Mesenchymal stem cell (in vitro differentiated cells and primary cell): ENCODE measurements at regions not wholly inside any gene's neighbourhood (a gene's known extent, or its start where the extent isn't known, plus 50 kb on each side); places are given as distances from the start of the nearest gene placed in this dataset.
A peak's percentile ranks its signal among the peaks of the same experiment; 100 is the strongest.

ENCODE experiments used
- DNase-seq: peaks from one replicate; pipeline ENCODE4 v3.0.0-alpha.2; 2013
- H2AFZ ChIP-seq: one replicate; pipeline ENCODE4 v1.6.1; 2013; ENCODE audit warnings: low read depth, mild to moderate bottlenecking, control low read depth, inconsistent platforms, low read length, moderate library complexity
- H2AK5ac ChIP-seq: 2 replicates; pipeline ENCODE4 v1.6.1; 2013; ENCODE audit warnings: low read length, moderate library complexity, mild to moderate bottlenecking, inconsistent platforms; ENCODE audit not compliant: severe bottlenecking
- H2BK120ac ChIP-seq: one replicate; pipeline ENCODE4 v1.6.1; 2013; ENCODE audit warnings: low read depth, mild to moderate bottlenecking, inconsistent platforms, low read length, moderate library complexity
- H2BK12ac ChIP-seq, 2 experiments: one replicate each; pipeline ENCODE4 v1.6.1; 2013; ENCODE audit warnings: inconsistent platforms in 2 of 2, low read length in 2 of 2, mild to moderate bottlenecking in 2 of 2, moderate library complexity in 2 of 2, control low read depth in 1 of 2
- H2BK15ac ChIP-seq: one replicate; pipeline ENCODE4 v1.6.1; 2013; ENCODE audit warnings: mild to moderate bottlenecking, low read depth, inconsistent platforms; ENCODE audit not compliant: poor library complexity, severe bottlenecking
- H2BK5ac ChIP-seq: 2 replicates; pipeline ENCODE4 v1.6.1; 2013; ENCODE audit warnings: low read depth, mild to moderate bottlenecking, low read length, control low read depth, inconsistent platforms; ENCODE audit not compliant: poor library complexity, severe bottlenecking
- H3K14ac ChIP-seq, 2 experiments: one replicate each; pipeline ENCODE4 v1.6.1; 2013; ENCODE audit warnings: inconsistent platforms in 2 of 2, low read length in 2 of 2, control low read depth in 1 of 2, mild to moderate bottlenecking in 1 of 2, moderate library complexity in 1 of 2
- H3K18ac ChIP-seq, 2 experiments: one replicate each; pipeline ENCODE4 v1.6.1; 2013; ENCODE audit warnings: inconsistent platforms in 2 of 2, low read length in 2 of 2, control low read depth in 1 of 2, low read depth in 1 of 2, mild to moderate bottlenecking in 1 of 2
- H3K23ac ChIP-seq, 2 experiments: one replicate each; pipeline ENCODE4 v1.6.1; 2013; ENCODE audit warnings: inconsistent platforms in 2 of 2, low read length in 2 of 2, mild to moderate bottlenecking in 2 of 2, moderate library complexity in 2 of 2, control low read depth in 1 of 2
- H3K27ac ChIP-seq: 2 replicates; pipeline ENCODE4 v1.5.1; 2013; ENCODE audit warnings: mild to moderate bottlenecking, moderate library complexity, low read length, control low read depth, inconsistent platforms; ENCODE audit not compliant: poor library complexity, severe bottlenecking
- H3K27me3 ChIP-seq, 2 experiments: 2 replicates each; pipeline versions ENCODE4 v1.6.1 to v1.7.0; 2013; ENCODE audit warnings: low read length in 2 of 2, mild to moderate bottlenecking in 2 of 2, moderate library complexity in 2 of 2, control low read depth in 1 of 2, inconsistent platforms in 1 of 2; ENCODE audit not compliant: control insufficient read depth in 1 of 2, insufficient read depth in 1 of 2
- H3K36me3 ChIP-seq, 2 experiments: 2 replicates each; pipeline versions ENCODE4 v1.6.1 to v1.7.0; 2013; ENCODE audit warnings: low read length in 2 of 2, control low read depth in 1 of 2, inconsistent platforms in 1 of 2, low read depth in 1 of 2, mild to moderate bottlenecking in 1 of 2; ENCODE audit not compliant: insufficient read depth in 2 of 2, control insufficient read depth in 1 of 2
- H3K4ac ChIP-seq, 2 experiments: one replicate each; pipeline ENCODE4 v1.6.1; 2013; ENCODE audit warnings: inconsistent platforms in 2 of 2, low read length in 2 of 2, mild to moderate bottlenecking in 2 of 2, moderate library complexity in 2 of 2, control low read depth in 1 of 2, low read depth in 1 of 2
- H3K4me1 ChIP-seq: 2 replicates; pipeline ENCODE4 v1.6.1; 2013; ENCODE audit warnings: low read depth, low read length, control low read depth; ENCODE audit not compliant: control insufficient read depth, insufficient read depth
- H3K4me2 ChIP-seq: 2 replicates; pipeline ENCODE4 v1.6.1; 2013; ENCODE audit warnings: low read length, mild to moderate bottlenecking, inconsistent platforms; ENCODE audit not compliant: poor library complexity, severe bottlenecking
- H3K4me3 ChIP-seq, 2 experiments: 2 replicates each; pipeline versions ENCODE4 v1.5.1 to v1.7.0; 2013; ENCODE audit warnings: low read length in 2 of 2, mild to moderate bottlenecking in 2 of 2, control low read depth in 1 of 2, low read depth in 1 of 2; ENCODE audit not compliant: insufficient read depth in 1 of 2
- H3K79me1 ChIP-seq: replicated peaks from 2 replicates; pipeline ENCODE4 v1.6.1; 2013; ENCODE audit warnings: mild to moderate bottlenecking, control low read depth, low read length, inconsistent platforms; ENCODE audit not compliant: poor library complexity, severe bottlenecking
- H3K9ac ChIP-seq: 2 replicates; pipeline ENCODE4 v1.7.0; 2013; ENCODE audit warnings: mild to moderate bottlenecking, low read length, moderate library complexity
- H3K9me3 ChIP-seq: 2 replicates; pipeline ENCODE4 v1.7.0; 2013; ENCODE audit warnings: mild to moderate bottlenecking, low read length; ENCODE audit not compliant: control insufficient read depth
- H4K8ac ChIP-seq: one replicate; pipeline ENCODE4 v1.6.1; 2013; ENCODE audit warnings: inconsistent platforms, mild to moderate bottlenecking, low read length, moderate library complexity
- H4K91ac ChIP-seq: one replicate; pipeline ENCODE4 v1.6.1; 2013; ENCODE audit warnings: mild to moderate bottlenecking, low read length, inconsistent platforms
- WGBS: methylation state at CpG from one replicate; pipeline ENCODE4 v1.1.7; 2013; ENCODE audit warnings: mixed read lengths; 5-methylcytosine and 5-hydroxymethylcytosine counted together

GRCh38 chr2:108129636-108130035, 110.1 kb upstream of the SULT1C3 start:
- no peak overlapping the region for H3K4me2 ChIP-seq
- H2BK12ac ChIP-seq, result no peak overlapping the region
- H2BK120ac ChIP-seq, result no peak overlapping the region
- no peak overlapping the region for H3K9ac ChIP-seq
- no peak overlapping the region for H3K4me3 ChIP-seq
- H3K9me3 ChIP-seq, result peaks cover 5% of the 10 kb centered on the region
- no peaks in the 10 kb centered on the region for H3K4me1 ChIP-seq
- H3K23ac ChIP-seq, result no peak overlapping the region
- no peaks in the 10 kb centered on the region for H3K79me1 ChIP-seq
- no peak overlapping the region for H2AK5ac ChIP-seq
- 40% methylated on average over 3 of the region's 4 CpGs for WGBS
- no peak overlapping the region for H2BK5ac ChIP-seq
- no peak overlapping the region for H3K27ac ChIP-seq
- H2BK15ac ChIP-seq, result no peak overlapping the region
- DNase-seq, result no peak
- H3K14ac ChIP-seq, result no peak overlapping the region
- H4K8ac ChIP-seq, result no peak overlapping the region
- H2AFZ ChIP-seq, result no peak overlapping the region
- no peaks in the 10 kb centered on the region for H3K27me3 ChIP-seq
- H3K4ac ChIP-seq, result no peak overlapping the region
- no peaks in the 10 kb centered on the region for H3K36me3 ChIP-seq
- H4K91ac ChIP-seq, result no peak overlapping the region
- H3K18ac ChIP-seq, result no peak overlapping the region

GRCh38 chr2:108133457-108133856, 106.3 kb upstream of the SULT1C3 start:
- Histone ChIP-seq H3K14ac (no peak overlapping the region), H2AFZ (no peak overlapping the region), H2BK5ac (no peak overlapping the region), H3K36me3 (no peaks in the 10 kb centered on the region), H3K79me1 (no peaks in the 10 kb centered on the region), H2BK15ac (no peak overlapping the region), H3K9ac (no peak overlapping the region), H3K27ac (no peak overlapping the region), H3K4ac (no peak overlapping the region), H3K27me3 (no peaks in the 10 kb centered on the region), H3K18ac (no peak overlapping the region), H4K8ac (no peak overlapping the region), H2BK120ac (no peak overlapping the region), H3K9me3 (peaks cover 5% of the 10 kb centered on the region), H3K4me2 (no peak overlapping the region), H4K91ac (no peak overlapping the region), H2AK5ac (no peak overlapping the region), H3K4me3 (no peak overlapping the region), H3K23ac (no peak overlapping the region), H3K4me1 (no peaks in the 10 kb centered on the region), H2BK12ac (no peak overlapping the region)
- WGBS, result 46% methylated on average over 2 of the region's 2 CpGs
- no peak for DNase-seq

GRCh38 chr2:108139521-108139920, 100.2 kb upstream of the SULT1C3 start:
- Histone ChIP-seq H2BK120ac (no peak overlapping the region), H3K4me2 (no peak overlapping the region), H3K79me1 (no peaks in the 10 kb centered on the region), H3K4me1 (no peaks in the 10 kb centered on the region), H3K27me3 (no peaks in the 10 kb centered on the region), H3K9ac (no peak overlapping the region), H2BK5ac (no peak overlapping the region), H3K36me3 (no peaks in the 10 kb centered on the region), H3K14ac (no peak overlapping the region), H2AK5ac (no peak overlapping the region), H3K23ac (no peak overlapping the region), H4K91ac (no peak overlapping the region), H3K4me3 (no peak overlapping the region), H2AFZ (no peak overlapping the region), H3K9me3 (no peaks in the 10 kb centered on the region), H2BK12ac (no peak overlapping the region), H3K27ac (no peak overlapping the region), H3K18ac (no peak overlapping the region), H4K8ac (no peak overlapping the region), H3K4ac (no peak overlapping the region), H2BK15ac (no peak overlapping the region)
- 50% methylated on average over 1 of the region's 2 CpGs for WGBS
- peak; percentile 23 for DNase-seq

GRCh38 chr2:108145557-108146326, 94.0 kb upstream of the SULT1C3 start:
- WGBS, result 51% methylated on average over 2 of the region's 2 CpGs

More at GRCh38 chr2:108145557-108146326, 94.0 kb upstream of the SULT1C3 start:
- Histone ChIP-seq H2BK15ac (no peak overlapping the region), H3K4me3 (no peak overlapping the region), H2AFZ (no peak overlapping the region), H4K91ac (no peak overlapping the region), H3K14ac (no peak overlapping the region), H3K9ac (no peak overlapping the region), H2BK12ac (no peak overlapping the region), H3K18ac (no peak overlapping the region), H3K4me1 (no peaks in the 10 kb centered on the region), H2AK5ac (no peak overlapping the region), H3K4ac (no peak overlapping the region), H3K27ac (no peak overlapping the region), H3K27me3 (peaks cover 0 to 3% of the 10 kb centered on the region in 2 experiments), H2BK5ac (no peak overlapping the region), H3K36me3 (no peaks in the 10 kb centered on the region), H3K23ac (no peak overlapping the region), H2BK120ac (no peak overlapping the region), H3K79me1 (no peaks in the 10 kb centered on the region), H3K4me2 (no peak overlapping the region), H4K8ac (no peak overlapping the region), H3K9me3 (no peaks in the 10 kb centered on the region)
- DNase-seq, result no peak
